ENCODE measurements at regions not wholly inside any gene's neighbourhood (a gene's known extent, or its start where the extent isn't known, plus 50 kb on each side); places are given as distances from the start of the nearest gene placed in this dataset.

DNA sequence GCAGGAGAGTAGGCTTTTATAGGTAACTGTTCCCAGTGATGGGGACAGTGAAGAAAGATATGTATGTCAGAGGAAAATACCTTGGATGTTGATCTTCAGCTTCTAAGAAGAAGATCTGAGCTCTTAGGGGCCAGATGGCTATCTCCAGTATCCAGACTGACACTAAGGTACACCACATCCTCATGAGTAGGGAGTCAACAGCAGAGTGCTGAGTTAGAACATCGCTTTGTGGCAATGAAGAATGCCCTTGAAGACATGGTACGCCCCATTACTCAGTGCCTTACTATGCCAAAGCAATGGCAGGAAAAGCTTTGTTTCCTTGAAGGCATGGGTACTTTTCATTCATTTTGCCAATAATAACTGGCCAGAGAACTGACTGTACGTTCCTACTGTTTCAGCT, 263.7 kb downstream of the CEMIP2 start:
- peaks cover under 1% of the 10 kb centered on the region for H3K9me3 ChIP-seq
- DNase-seq (ENCODE audit: low spot score) (no peak), ATAC-seq (ENCODE audit: insufficient number of reproducible peaks, low FRiP score, low read depth) (no peak)
- no peak overlapping the region for H3K4me3 ChIP-seq
- no peaks in the 10 kb centered on the region for H3K4me1 ChIP-seq (ENCODE audit: control insufficient read depth in 1 of 2, low read depth in 2 of 2)
- H3K27ac ChIP-seq, result no peak overlapping the region
- H3K36me3 ChIP-seq, result no peaks in the 10 kb centered on the region
- no peak for TF ChIP-seq CTCF (IDR thresholded peaks at IDR 0.05)
- H3K27me3 ChIP-seq (replicated peaks; ENCODE audit: insufficient read depth), result no peaks in the 10 kb centered on the region

GRCh38 chr9:71498691-71499090, 269.6 kb downstream of the CEMIP2 start:
- H3K4me1 ChIP-seq (ENCODE audit: control insufficient read depth in 1 of 2, low read depth in 2 of 2), result no peaks in the 10 kb centered on the region
- H3K36me3 ChIP-seq, result no peaks in the 10 kb centered on the region
- no peak for DNase-seq (ENCODE audit: low spot score)
- no peak overlapping the region for H3K4me3 ChIP-seq
- no peak for TF ChIP-seq CTCF (IDR thresholded peaks at IDR 0.05)
- no peak overlapping the region for H3K27ac ChIP-seq
- peaks cover 4% of the 10 kb centered on the region for H3K9me3 ChIP-seq
- no peak for ATAC-seq (ENCODE audit: insufficient number of reproducible peaks, low FRiP score, low read depth)
- no peaks in the 10 kb centered on the region for H3K27me3 ChIP-seq (replicated peaks; ENCODE audit: insufficient read depth)

DNA sequence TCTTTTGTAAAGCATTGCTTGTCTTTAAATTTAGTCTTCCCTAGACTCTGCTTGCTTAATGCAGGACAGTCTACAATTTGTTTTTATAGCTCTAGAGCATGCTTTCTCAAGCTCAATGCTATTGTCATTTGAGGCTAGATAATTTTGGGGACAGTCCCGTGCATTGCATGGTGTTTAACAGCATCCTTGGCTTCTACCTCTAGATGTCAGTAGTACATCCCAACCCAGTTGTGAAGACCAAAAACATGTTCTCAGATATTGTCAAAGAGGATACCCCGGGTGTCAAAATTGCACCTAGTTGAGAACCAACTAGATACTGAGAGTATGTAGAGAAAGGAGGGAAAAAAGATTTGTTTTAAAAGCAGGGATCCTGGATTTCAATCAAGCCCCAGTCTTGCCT, 277.5 kb downstream of the CEMIP2 start:
- ATAC-seq (ENCODE audit: insufficient number of reproducible peaks, low FRiP score, low read depth), result no peak
- Histone ChIP-seq H3K27me3 (replicated peaks; ENCODE audit: insufficient read depth) (no peaks in the 10 kb centered on the region), H3K4me3 (no peak overlapping the region), H3K27ac (no peak overlapping the region), H3K4me1 (ENCODE audit: control insufficient read depth in 1 of 2, low read depth in 2 of 2) (no peaks in the 10 kb centered on the region), H3K9me3 (no peaks in the 10 kb centered on the region), H3K36me3 (no peaks in the 10 kb centered on the region)
- no peak for DNase-seq (ENCODE audit: low spot score)
- TF ChIP-seq CTCF (IDR thresholded peaks at IDR 0.05), result no peak

DNA sequence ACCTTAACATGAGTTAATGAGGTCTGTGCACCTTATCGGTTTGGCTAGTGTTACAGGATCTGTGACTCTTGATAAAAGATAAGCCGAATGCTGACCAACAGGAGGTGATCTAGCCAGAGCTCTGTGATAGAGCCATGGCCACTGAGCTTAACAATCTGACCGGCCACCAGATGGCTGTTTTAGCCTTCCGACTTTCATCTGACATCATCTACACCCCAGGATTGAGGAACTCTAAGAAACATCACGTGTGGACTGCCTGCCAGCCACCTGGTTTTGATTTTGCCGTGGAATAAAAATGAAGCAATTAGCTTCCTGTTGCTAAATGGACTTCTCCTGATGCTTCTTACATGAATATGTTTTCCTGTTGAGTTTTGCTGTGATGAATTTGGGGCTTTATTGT, 281.3 kb downstream of the CEMIP2 start:
- Histone ChIP-seq H3K36me3 (no peaks in the 10 kb centered on the region), H3K27me3 (replicated peaks; ENCODE audit: insufficient read depth) (no peaks in the 10 kb centered on the region), H3K4me1 (ENCODE audit: control insufficient read depth in 1 of 2, low read depth in 2 of 2) (no peaks in the 10 kb centered on the region), H3K27ac (no peak overlapping the region), H3K4me3 (no peak overlapping the region), H3K9me3 (no peaks in the 10 kb centered on the region)
- no peak for ATAC-seq (ENCODE audit: insufficient number of reproducible peaks, low FRiP score, low read depth)
- TF ChIP-seq CTCF (IDR thresholded peaks at IDR 0.05), result no peak
- DNase-seq (ENCODE audit: low spot score), result no peak

DNA sequence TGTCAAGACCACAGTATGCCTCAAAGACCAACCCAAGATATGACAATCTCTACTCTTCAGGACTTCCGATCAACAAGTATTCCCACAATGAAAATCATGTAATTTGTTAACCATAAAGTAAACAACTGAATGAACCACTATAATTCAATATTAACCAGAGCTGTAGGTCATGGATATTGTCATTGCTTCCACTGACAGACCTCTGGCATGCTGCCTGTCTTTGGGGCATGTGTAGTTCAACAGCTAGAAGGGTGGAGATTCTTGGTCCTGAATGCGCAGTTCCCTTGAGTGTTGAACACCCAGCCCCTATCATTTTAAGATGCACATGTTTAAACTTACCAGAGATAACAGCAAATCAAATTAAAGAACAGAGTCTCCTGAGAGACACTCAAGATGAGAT, 283.0 kb downstream of the CEMIP2 start:
- ATAC-seq (ENCODE audit: insufficient number of reproducible peaks, low FRiP score, low read depth), result no peak

More for the DNA sequence above, 283.0 kb downstream of the CEMIP2 start:
- Histone ChIP-seq H3K9me3 (no peaks in the 10 kb centered on the region), H3K4me1 (ENCODE audit: control insufficient read depth in 1 of 2, low read depth in 2 of 2) (no peaks in the 10 kb centered on the region), H3K27ac (no peak overlapping the region), H3K27me3 (replicated peaks; ENCODE audit: insufficient read depth) (no peaks in the 10 kb centered on the region), H3K36me3 (no peaks in the 10 kb centered on the region), H3K4me3 (no peak overlapping the region)
- TF ChIP-seq CTCF (IDR thresholded peaks at IDR 0.05), result no peak
- no peak for DNase-seq (ENCODE audit: low spot score)
